Heart right ventricle (tissue), 16 donors: ENCODE measurements at regions not wholly inside any gene's neighbourhood (a gene's known extent, or its start where the extent isn't known, plus 50 kb on each side); places are given as distances from the start of the nearest gene placed in this dataset.

Experiments used
- ATAC-seq, 8 donors: fragments of 200-7000 bp; cut with Tn5 transposase; one replicate each; pipeline ENCODE4 v1.9.1; 2020; ENCODE audit warnings: mild to moderate bottlenecking in 8 of 8, moderate library complexity in 8 of 8, moderate number of reproducible peaks in 1 of 8
- DNase-seq, 2 donors: peaks; one replicate each; pipeline ENCODE4 v3.0.0-alpha.2; 2020
- H3K27ac ChIP-seq, 10 donors: fragments of 200-600 bp; sonication (generic) in 2 of 10; one replicate each; pipeline versions ENCODE4 v1.5.0 to v1.8.0; 2020 to 2022; ENCODE audit warnings: mild to moderate bottlenecking in 3 of 10
- H3K27me3 ChIP-seq, 7 donors: fragments of 200-600 bp; one replicate each; pipeline ENCODE4 v1.8.0; 2021 to 2022; ENCODE audit warnings: mild to moderate bottlenecking in 2 of 7
- H3K36me3 ChIP-seq, 9 donors: fragments of 200-600 bp; sonication (generic) in 1 of 9; one replicate each; pipeline versions ENCODE4 v1.5.0 to v1.8.0; 2020 to 2022; ENCODE audit warnings: mild to moderate bottlenecking in 2 of 9
- H3K4me1 ChIP-seq, 9 donors: fragments of 200-600 bp; sonication (generic) in 1 of 9; one replicate each; pipeline versions ENCODE4 v1.5.0 to v1.8.0; 2020 to 2022; ENCODE audit warnings: mild to moderate bottlenecking in 4 of 9
- H3K4me3 ChIP-seq, 10 donors: fragments of 200-600 bp; sonication (generic) in 2 of 10; one replicate each; pipeline versions ENCODE4 v1.5.0 to v1.8.0; 2020 to 2022; ENCODE audit warnings: mild to moderate bottlenecking in 7 of 10, moderate library complexity in 2 of 10
- H3K9me3 ChIP-seq, 11 donors: fragments of 200-600 bp in 10 of 11; sonication (generic) in 2 of 11; one replicate each; pipeline versions ENCODE4 v1.5.0 to v1.8.0; 2013 to 2022; ENCODE audit warnings: mild to moderate bottlenecking in 2 of 11, control low read depth in 1 of 11, moderate library complexity in 1 of 11
- WGBS, 2 donors: extraction: QIAGEN DNeasy Blood & Tissue Kit; methylation state at CpG; one replicate each; pipeline ENCODE4 v1.1.7; 2013; ENCODE audit warnings: inconsistent platforms in 1 of 2; 5-methylcytosine and 5-hydroxymethylcytosine counted together
- intact Hi-C, 10 donors: fragments of 100-400 bp; cut with DNase I; formaldehyde crosslinking; loops; one replicate each; pipeline versions ENCODE4 v1.11.1 to v1.14.2; 2022
- TF ChIP-seq, protein P1 (sequence below), 9 donors: fragments of 200-600 bp; sonication (generic) in 2 of 9; IDR thresholded peaks; one replicate each; pipeline versions ENCODE4 v1.5.0 to v1.8.0; 2021 to 2022; ENCODE audit warnings: antibody characterized with exemption in 9 of 9, mild to moderate bottlenecking in 5 of 9, moderate library complexity in 1 of 9
- donor health status: Arrhythmogenic right ventricular cardiomyopathy.
- donor health status: ischemic (EF 13 %, LVEDD 7.1; RV severe dilation, severe dysfunction).
- donor health status: healthy with polysubstance abuse.
- donor health status: DM: no; HTN: yes; CAD: no.
- donor health status: DM: no; HTN: no; CAD: no.
- donor health status: ischemic (EF 25% LVEDD 6.9; RV normal size, moderate dysfunction).
- donor health status: ischemic (EF 25% LVEDD 5.7; RV mildly dilated, moderate dysfunction).
- donor health status: healthy.
- donor health status: DM: yes; HTN: yes; CAD: no.
- donor health status: Ischemic cardiomyopathy.
- donor health status: ischemic (EF 35%, LVEDD 5.7; RV mildly dilated, moderate dysfunction).
- donor health status: nonischemic (EF 11% LVEDD 7.7; RV severe dilation, severe dysfunction).
- donor health status: DM: yes; HTN: yes; CAD: no.
- donor health status: PGD.
- donor health status: ischemic (EF 29% LVEDD 5.4; RV normal size, mild dysfunction).
- donor health status: nonischemic (EF 23%, LVEDD 6.1; RV moderate dilation, normal function).

DNA sequence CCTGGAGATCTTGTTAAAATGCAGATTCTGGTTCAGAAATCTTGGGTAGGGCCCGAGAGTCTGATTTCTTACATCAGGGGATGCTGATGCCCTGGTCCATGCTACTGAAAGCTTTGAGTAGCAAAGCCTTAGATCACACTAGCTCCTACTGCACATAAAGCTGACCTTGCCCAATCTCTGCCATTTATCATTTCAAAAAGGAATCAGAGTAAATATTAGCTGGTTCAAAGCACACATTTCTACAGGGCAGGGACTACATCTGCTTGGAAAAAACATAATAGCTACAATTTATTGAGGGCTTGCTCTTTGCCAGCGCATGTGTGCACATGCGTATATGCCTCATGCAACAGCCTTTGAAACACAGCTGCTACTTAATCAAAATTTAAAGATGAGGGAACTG is 440.4 kb upstream of the ARID1B start:
- TF ChIP-seq, protein P1, sequence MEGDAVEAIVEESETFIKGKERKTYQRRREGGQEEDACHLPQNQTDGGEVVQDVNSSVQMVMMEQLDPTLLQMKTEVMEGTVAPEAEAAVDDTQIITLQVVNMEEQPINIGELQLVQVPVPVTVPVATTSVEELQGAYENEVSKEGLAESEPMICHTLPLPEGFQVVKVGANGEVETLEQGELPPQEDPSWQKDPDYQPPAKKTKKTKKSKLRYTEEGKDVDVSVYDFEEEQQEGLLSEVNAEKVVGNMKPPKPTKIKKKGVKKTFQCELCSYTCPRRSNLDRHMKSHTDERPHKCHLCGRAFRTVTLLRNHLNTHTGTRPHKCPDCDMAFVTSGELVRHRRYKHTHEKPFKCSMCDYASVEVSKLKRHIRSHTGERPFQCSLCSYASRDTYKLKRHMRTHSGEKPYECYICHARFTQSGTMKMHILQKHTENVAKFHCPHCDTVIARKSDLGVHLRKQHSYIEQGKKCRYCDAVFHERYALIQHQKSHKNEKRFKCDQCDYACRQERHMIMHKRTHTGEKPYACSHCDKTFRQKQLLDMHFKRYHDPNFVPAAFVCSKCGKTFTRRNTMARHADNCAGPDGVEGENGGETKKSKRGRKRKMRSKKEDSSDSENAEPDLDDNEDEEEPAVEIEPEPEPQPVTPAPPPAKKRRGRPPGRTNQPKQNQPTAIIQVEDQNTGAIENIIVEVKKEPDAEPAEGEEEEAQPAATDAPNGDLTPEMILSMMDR (IDR thresholded peaks at IDR 0.05) = no peak
- H3K27ac ChIP-seq = no peak overlapping the region
- whole genome bisulfite sequencing, 2 donors = 84 to 87% methylated on average over 3 of the region's 3 CpGs
- ATAC-seq (no peak), DNase-seq (no peak)
- H3K9me3 ChIP-seq = peaks cover 0 to 23% (median 9%) of the 10 kb centered on the region in 11 donors
- H3K36me3 ChIP-seq = no peaks in the 10 kb centered on the region
- peaks cover 0 to 5% (median 0%) of the 10 kb centered on the region in 7 donors for H3K27me3 ChIP-seq
- H3K4me1 ChIP-seq = no peaks in the 10 kb centered on the region
- intact Hi-C loops = no loop called here
- H3K4me3 ChIP-seq = no peak overlapping the region

DNA sequence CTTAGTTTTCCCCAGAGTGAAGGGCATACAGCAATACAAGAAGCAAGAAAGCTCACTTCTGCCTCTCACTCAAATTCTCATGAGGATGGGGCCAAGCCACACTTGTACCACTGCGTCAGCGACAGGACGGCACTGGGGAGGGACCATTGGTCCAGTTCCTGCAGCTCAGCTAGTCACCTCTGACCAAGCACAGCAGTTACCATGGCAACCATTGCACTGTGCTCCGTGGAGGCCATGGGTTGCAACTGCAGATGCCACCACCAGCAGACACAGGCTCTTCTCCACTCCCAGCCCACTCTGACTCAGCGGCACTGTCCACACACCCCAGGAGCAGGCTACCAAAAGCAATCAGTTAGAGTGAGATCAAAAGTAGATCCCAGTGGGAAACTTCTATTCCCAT is 441.1 kb upstream of the ARID1B start:
- TF ChIP-seq, protein P1 (IDR thresholded peaks at IDR 0.05) = no peak
- H3K9me3 ChIP-seq = peaks cover 0 to 28% (median 9%) of the 10 kb centered on the region in 11 donors
- no peak for ATAC-seq
- no peak overlapping the region for H3K4me3 ChIP-seq
- H3K27ac ChIP-seq = no peak overlapping the region
- WGBS, 2 donors = 68 to 69% methylated on average over 5 of the region's 5 CpGs
- H3K27me3 ChIP-seq = peaks cover 0 to 5% (median 0%) of the 10 kb centered on the region in 7 donors
- no peaks in the 10 kb centered on the region for H3K36me3 ChIP-seq
- no peaks in the 10 kb centered on the region for H3K4me1 ChIP-seq
- DNase-seq = no peak
- intact Hi-C loops = no loop called here

DNA sequence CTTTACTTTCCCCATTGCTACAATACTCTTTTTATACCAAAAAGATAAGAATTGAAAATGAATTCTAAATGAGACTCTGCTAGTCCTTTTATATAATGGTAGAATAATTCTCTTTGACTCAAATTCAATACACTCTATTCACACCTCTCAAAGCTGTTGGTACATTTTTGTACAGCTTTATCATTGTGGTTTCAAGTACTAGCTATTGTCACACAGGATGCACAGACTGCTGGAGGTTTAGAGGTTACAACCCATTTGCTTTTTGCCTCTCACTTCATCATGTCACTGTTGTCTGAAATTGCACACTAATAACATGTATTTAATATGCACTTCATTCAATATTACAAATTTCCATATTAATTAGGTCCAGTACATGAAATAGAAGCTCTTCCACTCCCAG is 442.2 kb upstream of the ARID1B start:
- no peak overlapping the region for H3K27ac ChIP-seq
- no peak for ATAC-seq
- no peak for DNase-seq
- H3K4me3 ChIP-seq = no peak overlapping the region
- no peaks in the 10 kb centered on the region for H3K4me1 ChIP-seq
- peaks cover 0 to 4% (median 0%) of the 10 kb centered on the region in 7 donors for H3K27me3 ChIP-seq
- H3K36me3 ChIP-seq = no peaks in the 10 kb centered on the region
- TF ChIP-seq, protein P1 (IDR thresholded peaks at IDR 0.05) = no peak
- H3K9me3 ChIP-seq = peaks cover 0 to 32% (median 9%) of the 10 kb centered on the region in 11 donors
- intact Hi-C loops = no loop called here

DNA sequence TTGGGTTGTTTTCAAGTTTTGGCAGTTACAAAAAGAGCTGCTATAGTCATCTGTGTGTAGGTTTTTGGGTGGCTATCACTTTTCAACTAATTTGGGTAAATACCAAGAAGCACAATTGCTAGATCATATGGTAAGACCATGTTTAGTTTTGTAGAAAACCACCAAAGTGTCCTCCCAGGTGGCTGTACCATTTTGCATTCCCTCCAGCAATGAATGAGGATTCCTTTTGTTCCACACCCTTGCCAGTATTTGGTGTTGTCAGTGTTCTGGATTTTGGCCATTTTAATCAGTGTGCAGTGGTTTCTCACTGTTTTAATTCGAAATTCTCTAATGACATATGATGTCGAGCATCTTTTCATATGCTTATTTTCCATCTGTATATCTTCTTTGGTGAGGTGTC is 457.5 kb upstream of the ARID1B start:
- WGBS, 2 donors = 73 to 79% methylated on average over 2 of the region's 2 CpGs
- DNase-seq = no peak
- Histone ChIP-seq H3K36me3 (no peaks in the 10 kb centered on the region), H3K4me1 (no peaks in the 10 kb centered on the region), H3K4me3 (no peak overlapping the region), H3K27me3 (no peaks in the 10 kb centered on the region), H3K9me3 (peaks cover 0 to 18% (median 8%) of the 10 kb centered on the region in 11 donors), H3K27ac (no peak overlapping the region)
- intact Hi-C loops = no loop called here
- TF ChIP-seq, protein P1 (IDR thresholded peaks at IDR 0.05) = no peak
- no peak for ATAC-seq
